ENCODE measurements at regions not wholly inside any gene's neighbourhood (a gene's known extent, or its start where the extent isn't known, plus 50 kb on each side); places are given as distances from the start of the nearest gene placed in this dataset.
"Not testable (repeated sequence)": the region's sequence is repeated elsewhere in the genome, so short reads cannot be mapped to it uniquely, and the experiment has no call there.

- no peaks in the 10 kb centered on the region for H3K27me3 Mint-ChIP-seq (ENCODE audit: insufficient read depth, unreplicated experiment)
- no peaks in the 10 kb centered on the region for H3K36me3 Mint-ChIP-seq (ENCODE audit: insufficient read depth, unreplicated experiment)
- no peaks in the 10 kb centered on the region for H3K9me3 ChIP-seq
- no peak overlapping the region for H3K27ac Mint-ChIP-seq (ENCODE audit: unreplicated experiment)
- H3K27me3 ChIP-seq (replicated peaks; ENCODE audit: control insufficient read depth, insufficient read depth, low read length): no peaks in the 10 kb centered on the region
- peak; percentile 53 to 56 for DNase-seq
- intact Hi-C loops (cut with micrococcal nuclease; ENCODE audit: unreplicated experiment): loop anchor here (1.0 kb wide), 3 partner anchors 13 to 73 kb away; no protein-coding TSS in a partner anchor
- H3K9me3 Mint-ChIP-seq (ENCODE audit: unreplicated experiment): no peaks in the 10 kb centered on the region
- H3K4me1 Mint-ChIP-seq (ENCODE audit: low read depth, unreplicated experiment): no peaks in the 10 kb centered on the region
- ChIA-PET POLR2A (interaction anchor here (0.7 kb wide), 2 partner anchors 404 to 445 kb away, joined by 4 read pairs; a partner anchor contains a TSS), CTCF (interaction anchor here (1.1 to 1.2 kb wide), 2 partner anchors 74 to 160 kb away, joined by 3 to 7 read pairs; no protein-coding TSS in a partner anchor)
- BruUV-seq (replicated peaks): no TSS peak
- no peaks in the 10 kb centered on the region for H3K36me3 ChIP-seq (ENCODE audit: control insufficient read depth, insufficient read depth, low read length)
- no peak overlapping the region for H3K4me3 Mint-ChIP-seq (ENCODE audit: unreplicated experiment)
- H3K4me1 ChIP-seq: peaks cover 4% of the 10 kb centered on the region; the same call in 1 of the 2 replicates
- H3K4me3 ChIP-seq (ENCODE audit: low read depth, low read length): peak overlapping the region; percentile 53
- TF ChIP-seq, protein P1, sequence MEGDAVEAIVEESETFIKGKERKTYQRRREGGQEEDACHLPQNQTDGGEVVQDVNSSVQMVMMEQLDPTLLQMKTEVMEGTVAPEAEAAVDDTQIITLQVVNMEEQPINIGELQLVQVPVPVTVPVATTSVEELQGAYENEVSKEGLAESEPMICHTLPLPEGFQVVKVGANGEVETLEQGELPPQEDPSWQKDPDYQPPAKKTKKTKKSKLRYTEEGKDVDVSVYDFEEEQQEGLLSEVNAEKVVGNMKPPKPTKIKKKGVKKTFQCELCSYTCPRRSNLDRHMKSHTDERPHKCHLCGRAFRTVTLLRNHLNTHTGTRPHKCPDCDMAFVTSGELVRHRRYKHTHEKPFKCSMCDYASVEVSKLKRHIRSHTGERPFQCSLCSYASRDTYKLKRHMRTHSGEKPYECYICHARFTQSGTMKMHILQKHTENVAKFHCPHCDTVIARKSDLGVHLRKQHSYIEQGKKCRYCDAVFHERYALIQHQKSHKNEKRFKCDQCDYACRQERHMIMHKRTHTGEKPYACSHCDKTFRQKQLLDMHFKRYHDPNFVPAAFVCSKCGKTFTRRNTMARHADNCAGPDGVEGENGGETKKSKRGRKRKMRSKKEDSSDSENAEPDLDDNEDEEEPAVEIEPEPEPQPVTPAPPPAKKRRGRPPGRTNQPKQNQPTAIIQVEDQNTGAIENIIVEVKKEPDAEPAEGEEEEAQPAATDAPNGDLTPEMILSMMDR (IDR thresholded peaks at IDR 0.05; ENCODE audit: insufficient read depth in 1 of 2, low read depth in 1 of 2, low read length in 1 of 2, severe bottlenecking in 1 of 2, unreplicated experiment in 1 of 2): no peak
Measured at GRCh38 chr6:27591699-27592480, 119.0 kb upstream of the ZNF184 start.

DNA sequence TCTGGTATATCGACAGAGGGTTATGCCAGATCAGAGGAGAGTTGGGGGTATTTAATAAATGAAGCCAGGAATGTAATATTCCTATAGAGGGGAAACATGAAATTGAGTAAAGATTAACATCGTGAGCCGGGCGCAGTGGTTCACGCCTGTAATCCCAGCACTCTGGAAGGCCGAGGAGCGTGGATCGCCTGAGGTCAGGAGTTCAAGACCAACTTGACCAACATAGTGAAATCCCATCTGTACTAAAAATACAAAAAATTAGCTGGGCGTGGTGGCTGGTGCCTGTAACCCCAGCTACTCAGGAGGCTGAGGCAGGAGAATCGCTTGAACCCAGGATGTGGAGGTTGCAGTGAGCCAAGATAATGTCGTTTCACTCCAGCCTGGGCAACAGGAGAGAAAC is 112.4 kb upstream of the ZNF184 start:
- intact Hi-C loops (cut with micrococcal nuclease; ENCODE audit: unreplicated experiment); H3K36me3 Mint-ChIP-seq (ENCODE audit: insufficient read depth, unreplicated experiment); H3K4me3 ChIP-seq (ENCODE audit: low read depth, low read length); H3K9me3 ChIP-seq; H3K9me3 Mint-ChIP-seq (ENCODE audit: unreplicated experiment); DNase-seq; BruUV-seq (replicated peaks); H3K36me3 ChIP-seq (ENCODE audit: control insufficient read depth, insufficient read depth, low read length); H3K27ac Mint-ChIP-seq (ENCODE audit: unreplicated experiment); H3K4me3 Mint-ChIP-seq (ENCODE audit: unreplicated experiment); H3K27me3 Mint-ChIP-seq (ENCODE audit: insufficient read depth, unreplicated experiment); POLR2A ChIA-PET; CTCF ChIA-PET; H3K27me3 ChIP-seq (replicated peaks; ENCODE audit: control insufficient read depth, insufficient read depth, low read length): not testable (repeated sequence)
- H3K4me1 ChIP-seq: peaks cover 11% of the 10 kb centered on the region; the same call in 1 of the 2 replicates
- H3K4me1 Mint-ChIP-seq (ENCODE audit: low read depth, unreplicated experiment): peaks cover 14% of the 10 kb centered on the region

DNA sequence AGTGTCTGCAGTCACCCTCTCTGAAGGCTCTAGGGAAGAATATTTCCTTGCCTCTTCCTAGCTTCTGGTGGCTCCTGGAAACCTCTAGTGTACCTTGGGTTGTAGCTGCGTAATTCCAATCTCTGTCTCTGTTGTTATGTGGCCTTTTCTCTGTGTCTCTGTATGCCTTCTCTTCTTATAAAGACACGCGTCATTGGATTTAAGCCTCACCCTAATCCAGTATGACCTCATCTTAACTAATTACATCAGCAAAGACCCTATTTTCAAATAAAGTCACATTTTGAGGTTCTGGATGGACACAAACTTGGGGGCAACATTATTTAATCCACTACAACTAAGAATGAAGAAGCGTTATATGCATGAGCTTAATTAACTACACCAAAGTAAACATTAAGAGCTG is 111.4 kb upstream of the ZNF184 start:
- H3K36me3 ChIP-seq (ENCODE audit: control insufficient read depth, insufficient read depth, low read length): no peaks in the 10 kb centered on the region
- DNase-seq: no peak
- Mint-ChIP-seq H3K4me1 (ENCODE audit: low read depth, unreplicated experiment) (peaks cover 14% of the 10 kb centered on the region), H3K27ac (ENCODE audit: unreplicated experiment) (no peak overlapping the region), H3K4me3 (ENCODE audit: unreplicated experiment) (no peak overlapping the region), H3K9me3 (ENCODE audit: unreplicated experiment) (no peaks in the 10 kb centered on the region), H3K27me3 (ENCODE audit: insufficient read depth, unreplicated experiment) (peaks cover 3% of the 10 kb centered on the region), H3K36me3 (ENCODE audit: insufficient read depth, unreplicated experiment) (peaks cover 9% of the 10 kb centered on the region)
- peaks cover 11% of the 10 kb centered on the region; the same call in 1 of the 2 replicates for H3K4me1 ChIP-seq
- H3K4me3 ChIP-seq (ENCODE audit: low read depth, low read length): no peak overlapping the region
- TF ChIP-seq, protein P1 (IDR thresholded peaks at IDR 0.05; ENCODE audit: insufficient read depth in 1 of 2, low read depth in 1 of 2, low read length in 1 of 2, severe bottlenecking in 1 of 2, unreplicated experiment in 1 of 2): no peak
- ChIA-PET POLR2A (no interaction called here), CTCF (no interaction called here)
- H3K9me3 ChIP-seq: no peaks in the 10 kb centered on the region
- no TSS peak for BruUV-seq (replicated peaks)
- intact Hi-C loops (cut with micrococcal nuclease; ENCODE audit: unreplicated experiment): no loop called here
- H3K27me3 ChIP-seq (replicated peaks; ENCODE audit: control insufficient read depth, insufficient read depth, low read length): no peaks in the 10 kb centered on the region
